Keratinocyte (primary cell): ENCODE measurements at regions not wholly inside any gene's neighbourhood (a gene's known extent, or its start where the extent isn't known, plus 50 kb on each side); places are given as distances from the start of the nearest gene placed in this dataset.

Experiments
- CTCF ChIP-seq, 3 experiments: IDR thresholded peaks in 1 of 3; conservative IDR thresholded peaks in 1 of 3; optimal IDR thresholded peaks in 1 of 3; 2 replicates in 2 of 3; 3 replicates in 1 of 3; pipeline versions ENCODE3 to v1.5.1; 2011; ENCODE audit warnings: low read length in 3 of 3, mild to moderate bottlenecking in 3 of 3, moderate library complexity in 2 of 3, control low read depth in 1 of 3, inconsistent platforms in 1 of 3; ENCODE audit not compliant: insufficient read depth in 2 of 3; ENCODE audit errors: extremely low read depth in 1 of 3
- EZH2 ChIP-seq: IDR thresholded peaks from one replicate; pipeline ENCODE4 v1.6.1; 2012; ENCODE audit warnings: inconsistent platforms, mild to moderate bottlenecking, low read length, moderate library complexity

- TF ChIP-seq CTCF (optimal IDR thresholded peaks at IDR 0.05 in 1 of 3, IDR thresholded peaks at IDR 0.05 in 1 of 3, conservative IDR thresholded peaks at IDR 0.05 in 1 of 3; ENCODE audit: extremely low read depth in 1 of 3, insufficient read depth in 2 of 3, low read length in 3 of 3) (no peak), EZH2 (no peak)
Observed at GRCh38 chr1:91129017-91129416, 107.2 kb upstream of the ZNF644 start.
